ENCODE measurements at regions not wholly inside any gene's neighbourhood (a gene's known extent, or its start where the extent isn't known, plus 50 kb on each side); places are given as distances from the start of the nearest gene placed in this dataset.

DNA sequence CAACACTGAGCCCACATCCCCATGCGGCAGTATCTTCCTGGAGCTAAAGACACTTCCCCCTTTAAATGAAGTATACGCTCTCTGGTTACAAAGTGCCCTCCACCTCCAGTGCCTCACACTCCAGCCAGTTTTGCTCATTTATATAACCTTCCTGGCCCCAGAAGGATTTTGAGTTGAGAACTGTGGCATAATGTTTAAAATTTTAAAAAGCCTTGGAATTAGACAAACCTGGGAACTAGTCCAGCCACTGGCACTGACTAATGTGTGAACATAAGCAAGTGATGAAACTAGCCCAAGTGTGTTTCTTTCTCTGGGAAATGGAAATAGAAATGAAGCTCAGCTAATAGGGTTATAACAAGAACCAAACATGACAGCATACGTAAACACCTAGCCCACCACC lies 723.7 kb upstream of the USP15 start:
- H3K4me1 ChIP-seq (ENCODE audit: insufficient read depth, low read length): no peaks in the 10 kb centered on the region
- Mint-ChIP-seq H3K4me3 (no peak overlapping the region), H3K36me3 (ENCODE audit: low read depth) (no peaks in the 10 kb centered on the region), H3K27me3 (no peaks in the 10 kb centered on the region), H3K4me1 (ENCODE audit: low read depth) (no peaks in the 10 kb centered on the region), H3K27ac (no peak overlapping the region), H3K9me3 (peaks cover 7% of the 10 kb centered on the region)
- intact Hi-C loops (cut with DNase I, micrococcal nuclease): no loop called here
- H3K9me3 ChIP-seq (ENCODE audit: control insufficient read depth in 1 of 2, insufficient read depth in 1 of 2, low read length in 2 of 2): no peaks in the 10 kb centered on the region
- CTCF ChIA-PET: no interaction called here
- H3K27me3 ChIP-seq (ENCODE audit: control insufficient read depth in 1 of 2, insufficient read depth in 2 of 2, low read length in 2 of 2): no peaks in the 10 kb centered on the region
- TF ChIP-seq CTCF (IDR thresholded peaks at IDR 0.05): no peak
- ATAC-seq (ENCODE audit: poor library complexity) (no peak), DNase-seq (no peak)
- H3K4me3 ChIP-seq (ENCODE audit: low read length): no peak overlapping the region
- H3K36me3 ChIP-seq (ENCODE audit: insufficient read depth, low read length): no peaks in the 10 kb centered on the region
- no peak overlapping the region for H3K27ac ChIP-seq (ENCODE audit: low read depth in 1 of 2, low read length in 2 of 2)
- POLR2A ChIA-PET: no interaction called here

- ChIA-PET POLR2A (no interaction called here), CTCF (no interaction called here)
- ATAC-seq (ENCODE audit: poor library complexity): no peak
Observed at GRCh38 chr12:61538951-61539350, 721.3 kb upstream of the USP15 start.

GRCh38 chr12:61542551-61542950 lies 717.7 kb upstream of the USP15 start:
- intact Hi-C loops (cut with DNase I, micrococcal nuclease): no loop called here
- Histone ChIP-seq H3K27me3 (ENCODE audit: control insufficient read depth in 1 of 2, insufficient read depth in 2 of 2, low read length in 2 of 2) (no peaks in the 10 kb centered on the region), H3K9me3 (ENCODE audit: control insufficient read depth in 1 of 2, insufficient read depth in 1 of 2, low read length in 2 of 2) (no peaks in the 10 kb centered on the region), H3K36me3 (ENCODE audit: insufficient read depth, low read length) (no peaks in the 10 kb centered on the region), H3K27ac (ENCODE audit: low read depth in 1 of 2, low read length in 2 of 2) (no peak overlapping the region), H3K4me3 (ENCODE audit: low read length) (no peak overlapping the region), H3K4me1 (ENCODE audit: insufficient read depth, low read length) (no peaks in the 10 kb centered on the region)
- Mint-ChIP-seq H3K4me3 (no peak overlapping the region), H3K9me3 (no peaks in the 10 kb centered on the region), H3K27me3 (no peaks in the 10 kb centered on the region), H3K36me3 (ENCODE audit: low read depth) (no peaks in the 10 kb centered on the region), H3K4me1 (ENCODE audit: low read depth) (no peaks in the 10 kb centered on the region), H3K27ac (no peak overlapping the region)
- DNase-seq (no peak), ATAC-seq (ENCODE audit: poor library complexity) (no peak)
- TF ChIP-seq CTCF (IDR thresholded peaks at IDR 0.05): no peak
- ChIA-PET CTCF (no interaction called here), POLR2A (no interaction called here)

More at GRCh38 chr12:61538951-61539350, 721.3 kb upstream of the USP15 start:
- no peaks in the 10 kb centered on the region for H3K9me3 ChIP-seq (ENCODE audit: control insufficient read depth in 1 of 2, insufficient read depth in 1 of 2, low read length in 2 of 2)
- H3K27me3 ChIP-seq (ENCODE audit: control insufficient read depth in 1 of 2, insufficient read depth in 2 of 2, low read length in 2 of 2): no peaks in the 10 kb centered on the region
- TF ChIP-seq CTCF (IDR thresholded peaks at IDR 0.05): no peak
- Mint-ChIP-seq H3K27ac (no peak overlapping the region), H3K27me3 (no peaks in the 10 kb centered on the region), H3K9me3 (peaks cover 2% of the 10 kb centered on the region), H3K4me3 (no peak overlapping the region), H3K4me1 (ENCODE audit: low read depth) (no peaks in the 10 kb centered on the region), H3K36me3 (ENCODE audit: low read depth) (no peaks in the 10 kb centered on the region)
- no peaks in the 10 kb centered on the region for H3K36me3 ChIP-seq (ENCODE audit: insufficient read depth, low read length)
- no peak for DNase-seq
- no peaks in the 10 kb centered on the region for H3K4me1 ChIP-seq (ENCODE audit: insufficient read depth, low read length)
- H3K27ac ChIP-seq (ENCODE audit: low read depth in 1 of 2, low read length in 2 of 2): no peak overlapping the region
- no peak overlapping the region for H3K4me3 ChIP-seq (ENCODE audit: low read length)
- intact Hi-C loops (cut with DNase I, micrococcal nuclease): no loop called here
